ENCODE measurements at regions not wholly inside any gene's neighbourhood (a gene's known extent, or its start where the extent isn't known, plus 50 kb on each side); places are given as distances from the start of the nearest gene placed in this dataset.
"Not testable (repeated sequence)": the region's sequence is repeated elsewhere in the genome, so short reads cannot be mapped to it uniquely, and the experiment has no call there.

DNA sequence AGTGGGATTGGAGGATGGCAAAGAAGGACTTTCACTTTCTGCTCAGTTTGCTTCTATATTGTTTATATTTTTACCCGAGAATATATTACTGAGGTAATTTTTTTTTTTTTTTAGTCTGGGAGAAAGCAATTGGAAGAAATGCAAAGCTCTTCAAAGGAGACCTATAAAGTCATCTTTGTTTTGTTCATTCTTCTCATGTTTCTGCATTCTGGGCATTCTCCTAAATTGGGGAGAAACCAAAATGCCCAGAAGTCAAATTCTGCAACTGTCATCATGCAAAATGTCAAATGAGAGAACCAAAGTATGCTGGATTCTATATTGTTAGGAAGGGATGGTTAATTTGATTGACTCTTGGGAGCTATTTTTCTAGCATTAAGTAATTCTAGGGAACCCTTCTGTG lies 168.3 kb upstream of the TSC22D2 start:
- H3K27ac ChIP-seq (ENCODE audit: low read depth, low read length) = no peak overlapping the region
- no peaks in the 10 kb centered on the region for H3K27me3 ChIP-seq (ENCODE audit: control insufficient read depth, insufficient read depth, low read length)
- no peak overlapping the region for H3K9ac ChIP-seq (ENCODE audit: low read length)
- H3K4me3 ChIP-seq (ENCODE audit: low read depth, low read length) = no peak overlapping the region
- peaks cover 15% of the 10 kb centered on the region for H3K4me1 ChIP-seq (ENCODE audit: control insufficient read depth, insufficient read depth, low read length)
- H3K36me3 ChIP-seq (ENCODE audit: control insufficient read depth, insufficient read depth, low read length) = no peaks in the 10 kb centered on the region
- H3K9me3 ChIP-seq (ENCODE audit: control insufficient read depth, insufficient read depth, low read depth, low read length) = no peaks in the 10 kb centered on the region

DNA sequence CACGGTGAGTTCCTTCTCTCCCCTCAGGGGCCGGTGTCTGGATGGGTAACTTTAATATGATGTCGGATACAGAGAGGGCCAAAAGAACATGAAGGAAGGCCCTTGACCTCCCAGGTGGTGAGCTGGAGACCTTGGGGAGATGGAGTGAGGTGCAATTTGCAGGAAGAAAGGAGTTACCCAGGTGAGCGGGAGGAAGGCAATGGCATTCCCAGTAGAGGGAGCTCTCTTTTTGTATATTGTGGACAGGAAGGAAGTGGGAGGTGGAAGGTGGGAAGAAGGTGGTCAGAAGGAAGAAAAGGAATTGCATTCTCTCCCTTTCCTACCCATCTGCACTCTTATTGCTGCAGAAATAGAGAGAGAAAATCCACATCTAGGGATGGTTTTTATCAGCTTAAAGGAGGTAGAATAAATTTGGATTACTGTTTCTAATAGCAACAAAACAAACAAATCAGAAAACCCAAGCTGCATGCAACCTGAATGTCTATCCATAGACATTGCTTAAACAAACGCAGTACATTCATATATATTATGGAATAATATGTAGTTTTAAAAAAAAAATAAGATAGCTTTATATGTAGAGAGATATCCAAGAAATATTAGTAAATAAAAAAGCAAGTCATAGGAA lies 169.0 kb upstream of the TSC22D2 start:
- H3K27me3 ChIP-seq (ENCODE audit: control insufficient read depth, insufficient read depth, low read length) = no peaks in the 10 kb centered on the region

DNA sequence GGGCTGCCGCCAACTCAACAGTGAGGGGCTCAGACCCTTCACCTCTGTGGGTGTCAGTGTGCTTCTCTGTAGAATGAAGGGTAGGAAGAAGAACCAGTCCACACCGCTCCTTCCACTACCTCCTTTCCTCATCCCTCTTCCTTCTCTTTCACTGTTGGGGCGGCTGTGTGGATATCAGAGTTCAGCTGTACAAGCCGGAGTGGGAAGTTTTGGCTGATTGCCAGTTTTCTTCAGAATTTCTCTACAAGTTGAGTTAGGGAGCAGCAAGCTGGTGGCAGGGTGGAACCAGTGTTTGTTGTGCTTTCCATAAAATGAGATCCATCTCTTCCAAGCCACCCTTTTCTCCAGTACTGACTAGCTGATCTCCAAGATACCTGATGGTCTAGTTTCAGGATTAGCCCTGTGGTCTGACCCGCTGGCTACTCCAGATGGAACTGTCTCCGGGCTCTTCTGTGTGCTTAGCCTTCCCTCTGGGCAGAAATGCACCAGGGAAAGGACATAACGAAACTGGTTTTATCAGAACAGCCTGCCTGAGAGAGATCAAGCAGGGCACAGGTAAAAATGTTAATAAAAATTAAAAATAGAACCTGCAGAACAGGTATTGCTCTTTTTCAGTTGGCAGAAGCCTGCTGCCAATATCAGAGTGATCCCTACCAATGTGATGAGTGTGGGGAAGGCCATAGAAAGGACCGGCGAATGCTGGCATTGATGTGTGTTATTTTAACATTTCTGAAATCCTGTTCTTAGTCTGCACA lies 169.9 kb upstream of the TSC22D2 start:
- no peaks in the 10 kb centered on the region for H3K36me3 ChIP-seq (ENCODE audit: control insufficient read depth, insufficient read depth, low read length)
- H3K4me1 ChIP-seq (ENCODE audit: control insufficient read depth, insufficient read depth, low read length) = peaks cover 15% of the 10 kb centered on the region
- H3K9ac ChIP-seq (ENCODE audit: low read length) = no peak overlapping the region
- no peaks in the 10 kb centered on the region for H3K9me3 ChIP-seq (ENCODE audit: control insufficient read depth, insufficient read depth, low read depth, low read length)
- no peak overlapping the region for H3K4me3 ChIP-seq (ENCODE audit: low read depth, low read length)
- H3K27ac ChIP-seq (ENCODE audit: low read depth, low read length) = no peak overlapping the region
- H3K27me3 ChIP-seq (ENCODE audit: control insufficient read depth, insufficient read depth, low read length) = no peaks in the 10 kb centered on the region

More for the DNA sequence above, 169.0 kb upstream of the TSC22D2 start:
- Histone ChIP-seq H3K4me1 (ENCODE audit: control insufficient read depth, insufficient read depth, low read length) (peaks cover 15% of the 10 kb centered on the region), H3K27ac (ENCODE audit: low read depth, low read length) (no peak overlapping the region), H3K36me3 (ENCODE audit: control insufficient read depth, insufficient read depth, low read length) (no peaks in the 10 kb centered on the region), H3K4me3 (ENCODE audit: low read depth, low read length) (no peak overlapping the region), H3K9ac (ENCODE audit: low read length) (no peak overlapping the region), H3K9me3 (ENCODE audit: control insufficient read depth, insufficient read depth, low read depth, low read length) (no peaks in the 10 kb centered on the region)

DNA sequence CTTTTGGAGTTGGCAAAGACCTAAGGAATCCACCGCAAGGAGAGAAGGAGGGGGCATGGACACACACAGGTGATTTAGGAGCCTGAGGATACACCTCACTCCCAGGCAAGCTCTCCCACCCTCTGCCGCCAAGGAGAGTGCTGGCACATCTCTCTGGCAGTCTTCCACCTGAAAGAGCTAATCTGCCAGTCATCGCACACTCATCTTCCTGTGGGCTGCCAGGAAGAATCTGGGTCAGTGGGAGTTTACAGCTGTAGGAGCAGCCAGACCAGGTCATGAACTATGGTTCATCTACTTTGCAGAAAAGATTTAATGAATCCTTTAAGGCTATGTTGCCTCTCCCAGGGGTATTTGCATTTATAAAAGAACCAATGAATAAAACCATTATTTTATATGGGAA lies 170.6 kb upstream of the TSC22D2 start:
- peaks cover 13% of the 10 kb centered on the region for H3K4me1 ChIP-seq (ENCODE audit: control insufficient read depth, insufficient read depth, low read length)

DNA sequence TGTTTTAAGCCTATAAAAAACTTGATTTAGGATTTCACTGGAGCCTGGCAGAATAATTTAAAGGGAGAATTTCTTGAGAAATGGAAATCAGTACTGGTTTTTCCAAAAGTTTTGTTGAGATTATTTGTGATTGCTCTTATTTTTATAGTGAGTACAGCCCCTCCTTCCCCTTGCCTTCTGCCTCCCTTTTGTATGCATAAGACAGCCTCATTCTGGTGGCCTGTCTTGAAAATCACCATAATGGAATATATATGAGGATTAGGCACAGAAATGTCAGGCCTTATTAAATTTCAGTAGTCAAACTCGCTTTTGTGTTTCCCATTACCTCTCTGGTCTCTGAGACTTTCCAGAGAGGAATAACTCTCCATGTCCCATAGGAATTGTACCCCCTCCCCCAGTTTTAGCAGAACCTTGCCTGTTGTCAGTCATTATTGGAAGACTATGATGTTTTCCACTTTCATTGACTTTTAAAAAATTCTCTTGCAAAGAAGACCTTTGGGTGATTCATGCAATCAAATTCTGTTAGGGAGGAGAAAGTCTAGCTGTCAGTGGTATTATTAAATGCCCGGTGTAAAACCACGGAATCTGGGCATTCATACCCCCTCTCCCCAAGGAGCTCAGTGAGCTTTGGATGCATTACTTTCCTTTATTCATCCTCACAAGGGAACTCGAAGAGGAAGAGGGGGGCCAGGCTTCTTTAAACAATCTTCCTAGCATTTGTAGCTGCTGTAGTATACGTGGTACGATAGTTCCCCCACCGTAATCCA lies 171.6 kb upstream of the TSC22D2 start:
- Histone ChIP-seq H3K27ac (ENCODE audit: low read depth, low read length) (no peak overlapping the region), H3K27me3 (ENCODE audit: control insufficient read depth, insufficient read depth, low read length) (no peaks in the 10 kb centered on the region), H3K36me3 (ENCODE audit: control insufficient read depth, insufficient read depth, low read length) (no peaks in the 10 kb centered on the region), H3K4me1 (ENCODE audit: control insufficient read depth, insufficient read depth, low read length) (peaks cover 8% of the 10 kb centered on the region), H3K9me3 (ENCODE audit: control insufficient read depth, insufficient read depth, low read depth, low read length) (no peaks in the 10 kb centered on the region), H3K9ac (ENCODE audit: low read length) (no peak overlapping the region), H3K4me3 (ENCODE audit: low read depth, low read length) (no peak overlapping the region)

More for the DNA sequence above, 170.6 kb upstream of the TSC22D2 start:
- H3K4me3 ChIP-seq (ENCODE audit: low read depth, low read length) = no peak overlapping the region
- no peaks in the 10 kb centered on the region for H3K27me3 ChIP-seq (ENCODE audit: control insufficient read depth, insufficient read depth, low read length)
- no peak overlapping the region for H3K9ac ChIP-seq (ENCODE audit: low read length)
- H3K9me3 ChIP-seq (ENCODE audit: control insufficient read depth, insufficient read depth, low read depth, low read length) = no peaks in the 10 kb centered on the region
- no peak overlapping the region for H3K27ac ChIP-seq (ENCODE audit: low read depth, low read length)
- no peaks in the 10 kb centered on the region for H3K36me3 ChIP-seq (ENCODE audit: control insufficient read depth, insufficient read depth, low read length)

DNA sequence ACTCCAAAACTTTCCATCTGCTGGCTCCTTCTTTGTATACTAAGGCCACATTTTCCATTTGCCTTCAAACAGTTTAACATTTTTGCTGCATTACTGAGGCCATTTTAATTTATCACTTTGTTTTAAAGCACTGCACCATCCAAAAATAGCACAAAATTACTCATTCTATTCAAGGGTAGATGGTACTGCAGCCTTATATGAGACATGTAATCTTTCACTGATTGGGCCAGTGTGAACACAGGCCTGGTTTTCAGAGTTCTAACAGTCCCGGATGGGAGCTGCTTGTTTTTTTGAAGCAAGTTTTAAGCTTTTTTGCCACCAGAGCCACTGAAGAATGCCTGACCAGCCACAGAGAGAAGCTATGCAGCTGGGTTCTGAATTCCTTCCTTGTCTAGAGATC lies 172.3 kb upstream of the TSC22D2 start:
- H3K27ac ChIP-seq (ENCODE audit: low read depth, low read length) = no peak overlapping the region
- H3K4me3 ChIP-seq (ENCODE audit: low read depth, low read length) = no peak overlapping the region
- peaks cover 4% of the 10 kb centered on the region; the same call in 1 of the 2 replicates for H3K4me1 ChIP-seq (ENCODE audit: control insufficient read depth, insufficient read depth, low read length)
- no peaks in the 10 kb centered on the region for H3K9me3 ChIP-seq (ENCODE audit: control insufficient read depth, insufficient read depth, low read depth, low read length)
- H3K9ac ChIP-seq (ENCODE audit: low read length) = no peak overlapping the region
- no peaks in the 10 kb centered on the region for H3K27me3 ChIP-seq (ENCODE audit: control insufficient read depth, insufficient read depth, low read length)
- no peaks in the 10 kb centered on the region for H3K36me3 ChIP-seq (ENCODE audit: control insufficient read depth, insufficient read depth, low read length)

DNA sequence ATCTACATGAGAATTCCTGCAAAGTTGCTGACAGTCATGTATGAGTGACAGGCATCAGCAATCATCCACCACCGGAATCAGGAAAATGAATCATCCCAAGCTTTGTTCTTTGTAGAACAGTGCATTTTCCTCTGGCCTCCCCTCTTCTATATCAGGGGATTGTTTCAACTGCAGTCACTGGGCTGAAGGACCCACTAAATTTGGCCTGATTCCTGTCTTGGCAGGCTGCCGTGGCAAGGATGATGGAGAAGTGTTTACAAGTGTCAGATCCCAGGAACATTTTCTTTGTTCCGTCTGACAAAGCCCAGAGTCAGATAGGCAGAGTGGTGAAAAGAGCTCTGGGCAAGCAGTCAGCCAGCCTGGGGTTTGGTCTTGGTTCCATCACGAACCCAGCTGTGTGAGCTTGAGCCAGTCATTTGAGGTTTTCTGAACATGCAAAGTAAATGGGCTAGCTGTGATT lies 175.1 kb upstream of the TSC22D2 start:
- no peaks in the 10 kb centered on the region for H3K27me3 ChIP-seq (ENCODE audit: control insufficient read depth, insufficient read depth, low read length)
- no peaks in the 10 kb centered on the region for H3K4me1 ChIP-seq (ENCODE audit: control insufficient read depth, insufficient read depth, low read length)
- H3K36me3 ChIP-seq (ENCODE audit: control insufficient read depth, insufficient read depth, low read length) = no peaks in the 10 kb centered on the region
- H3K9me3 ChIP-seq (ENCODE audit: control insufficient read depth, insufficient read depth, low read depth, low read length) = no peaks in the 10 kb centered on the region
- no peak overlapping the region for H3K27ac ChIP-seq (ENCODE audit: low read depth, low read length)
- no peak overlapping the region for H3K4me3 ChIP-seq (ENCODE audit: low read depth, low read length)
- no peak overlapping the region for H3K9ac ChIP-seq (ENCODE audit: low read length)

DNA sequence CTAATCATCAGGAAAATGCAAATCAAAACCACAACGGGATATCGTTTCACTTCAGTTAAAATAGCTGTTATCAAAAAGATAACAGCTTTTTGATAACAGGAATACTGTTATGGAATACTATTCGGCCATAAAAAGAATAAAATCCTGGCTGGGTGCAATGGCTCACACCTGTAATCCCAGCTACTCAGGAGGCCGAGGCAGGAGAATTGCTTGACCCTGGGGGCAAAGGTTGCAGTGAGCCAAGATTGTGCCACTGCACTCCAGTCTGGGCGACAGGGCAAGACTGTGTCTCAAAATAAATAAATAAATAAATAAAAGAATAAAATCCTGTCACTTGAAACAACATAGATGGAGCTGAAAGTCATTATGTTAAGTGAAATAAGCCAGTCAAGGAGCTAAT lies 178.1 kb upstream of the TSC22D2 start:
- no peak overlapping the region for H3K4me3 ChIP-seq (ENCODE audit: low read depth, low read length)
- H3K36me3 ChIP-seq (ENCODE audit: control insufficient read depth, insufficient read depth, low read length) = no peaks in the 10 kb centered on the region
- H3K27me3 ChIP-seq (ENCODE audit: control insufficient read depth, insufficient read depth, low read length) = no peaks in the 10 kb centered on the region
- H3K9me3 ChIP-seq (ENCODE audit: control insufficient read depth, insufficient read depth, low read depth, low read length) = no peaks in the 10 kb centered on the region
- H3K9ac ChIP-seq (ENCODE audit: low read length) = no peak overlapping the region
- peaks cover 7% of the 10 kb centered on the region; the same call in 1 of the 2 replicates for H3K4me1 ChIP-seq (ENCODE audit: control insufficient read depth, insufficient read depth, low read length)
- no peak overlapping the region for H3K27ac ChIP-seq (ENCODE audit: low read depth, low read length)

DNA sequence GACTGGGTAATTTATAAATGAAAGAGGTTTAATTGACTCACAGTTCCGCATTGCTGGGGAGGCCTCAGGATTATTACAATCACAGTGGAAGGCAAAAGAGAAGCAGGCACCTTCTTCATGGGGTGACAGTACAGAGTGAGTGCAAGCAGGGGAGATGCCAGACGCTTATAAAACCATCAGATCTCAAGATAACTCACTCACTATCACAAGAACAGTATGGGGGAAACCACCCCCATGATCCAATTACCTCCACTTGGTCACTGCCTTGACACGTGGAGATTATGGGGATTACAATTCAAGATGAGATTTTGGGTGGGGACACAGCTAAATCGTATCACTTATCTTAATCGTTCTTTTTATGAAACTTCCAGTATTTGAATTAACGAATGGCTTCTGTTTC lies 179.5 kb upstream of the TSC22D2 start:
- H3K27me3 ChIP-seq (ENCODE audit: control insufficient read depth, insufficient read depth, low read length); H3K4me1 ChIP-seq (ENCODE audit: control insufficient read depth, insufficient read depth, low read length); H3K36me3 ChIP-seq (ENCODE audit: control insufficient read depth, insufficient read depth, low read length); H3K27ac ChIP-seq (ENCODE audit: low read depth, low read length); H3K4me3 ChIP-seq (ENCODE audit: low read depth, low read length); H3K9ac ChIP-seq (ENCODE audit: low read length); H3K9me3 ChIP-seq (ENCODE audit: control insufficient read depth, insufficient read depth, low read depth, low read length): not testable (repeated sequence)

DNA sequence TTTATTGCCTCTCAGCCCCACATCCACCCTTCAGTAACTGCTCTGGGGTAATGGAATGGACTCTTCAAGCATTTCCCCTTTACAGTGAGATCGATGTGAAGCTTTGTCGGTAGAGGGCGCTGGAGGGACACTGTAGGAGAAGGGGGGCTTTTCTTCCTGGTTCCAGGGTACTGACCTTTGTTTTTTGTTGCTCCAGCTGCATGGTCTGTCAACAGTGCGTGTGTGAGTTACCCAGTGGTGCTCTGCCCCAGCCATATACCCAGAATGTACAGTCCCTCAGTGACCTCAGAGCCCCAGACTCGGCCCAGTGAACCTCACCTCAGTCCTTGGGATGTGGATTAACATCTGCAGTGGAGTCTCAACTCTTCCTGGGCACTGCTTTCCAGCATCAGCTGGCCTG lies 180.3 kb upstream of the TSC22D2 start:
- Histone ChIP-seq H3K4me3 (ENCODE audit: low read depth, low read length) (no peak overlapping the region), H3K27me3 (ENCODE audit: control insufficient read depth, insufficient read depth, low read length) (no peaks in the 10 kb centered on the region), H3K9me3 (ENCODE audit: control insufficient read depth, insufficient read depth, low read depth, low read length) (no peaks in the 10 kb centered on the region), H3K4me1 (ENCODE audit: control insufficient read depth, insufficient read depth, low read length) (peaks cover 10% of the 10 kb centered on the region), H3K9ac (ENCODE audit: low read length) (no peak overlapping the region), H3K27ac (ENCODE audit: low read depth, low read length) (no peak overlapping the region), H3K36me3 (ENCODE audit: control insufficient read depth, insufficient read depth, low read length) (no peaks in the 10 kb centered on the region)

DNA sequence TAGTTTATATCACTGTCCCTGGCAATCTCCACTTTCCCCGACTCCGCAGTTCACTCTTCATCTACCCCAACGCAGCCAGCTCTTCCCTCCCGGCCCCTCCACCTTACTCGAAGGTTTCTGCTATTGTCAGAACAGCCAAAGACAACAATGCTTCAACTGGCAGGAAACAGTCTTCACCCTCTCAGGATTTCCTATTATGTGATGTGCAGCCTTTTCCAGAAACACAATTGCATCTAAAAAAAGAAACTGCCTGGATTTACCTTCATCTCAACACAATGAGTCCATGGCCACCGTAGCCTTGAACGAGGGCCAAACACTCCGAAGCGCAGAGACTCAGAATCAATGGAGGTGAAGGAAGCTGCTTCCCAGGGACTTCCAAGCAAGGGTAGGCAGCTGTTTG lies 182.1 kb upstream of the TSC22D2 start:
- no peak overlapping the region for H3K9ac ChIP-seq (ENCODE audit: low read length)
- no peaks in the 10 kb centered on the region for H3K9me3 ChIP-seq (ENCODE audit: control insufficient read depth, insufficient read depth, low read depth, low read length)
- H3K4me1 ChIP-seq (ENCODE audit: control insufficient read depth, insufficient read depth, low read length) = peaks cover 26% of the 10 kb centered on the region
- no peaks in the 10 kb centered on the region for H3K36me3 ChIP-seq (ENCODE audit: control insufficient read depth, insufficient read depth, low read length)
- no peak overlapping the region for H3K27ac ChIP-seq (ENCODE audit: low read depth, low read length)
- H3K27me3 ChIP-seq (ENCODE audit: control insufficient read depth, insufficient read depth, low read length) = peaks cover 8% of the 10 kb centered on the region
- no peak overlapping the region for H3K4me3 ChIP-seq (ENCODE audit: low read depth, low read length)
